GM12892 (cell line): ENCODE measurements at regions not wholly inside any gene's neighbourhood (a gene's known extent, or its start where the extent isn't known, plus 50 kb on each side); places are given as distances from the start of the nearest gene placed in this dataset.
A peak's percentile ranks its signal among the peaks of the same experiment; 100 is the strongest.
"Not testable (repeated sequence)": the region's sequence is repeated elsewhere in the genome, so short reads cannot be mapped to it uniquely, and the experiment has no call there.

Source experiments
- DNase-seq: peaks from one replicate; pipeline ENCODE4 v3.0.0; 2011; ENCODE audit not compliant: insufficient read length
- FAIRE-seq: peaks from 2 replicates; lab custom pipeline; 2011; peaks lifted over from hg19 to GRCh38; lab: Jason Lieb, UNC
- POLR2A ChIP-seq: IDR thresholded peaks from 2 replicates; pipeline ENCODE4 v1.6.1; 2011; ENCODE audit warnings: low read depth, low read length, control low read depth
- POLR2AphosphoS5 ChIP-seq: IDR thresholded peaks from 2 replicates; pipeline ENCODE4 v1.6.1; 2011; ENCODE audit warnings: low read depth, low read length, control low read depth
- TAF1 ChIP-seq: IDR thresholded peaks from 2 replicates; pipeline ENCODE4 v1.6.1; 2011; ENCODE audit warnings: low read depth, mild to moderate bottlenecking, control low read depth, low read length, borderline replicate concordance

- FAIRE-seq (no peak), DNase-seq (no peak)
- no peak for TF ChIP-seq POLR2AphosphoS5
- no peak for TF ChIP-seq POLR2A
- no peak for TF ChIP-seq TAF1
These were observed 184.5 kb downstream of the RMST start for GRCh38 chr12:97647142-97647541.

- no peak for FAIRE-seq
- no peak for TF ChIP-seq POLR2A
- no peak for TF ChIP-seq TAF1
- no peak for TF ChIP-seq POLR2AphosphoS5
- no peak for DNase-seq
These were observed 187.6 kb downstream of the RMST start for GRCh38 chr12:97650242-97650641.

GRCh38 chr12:97656548-97656947 lies 193.9 kb downstream of the RMST start:
- not testable (repeated sequence) for DNase-seq, FAIRE-seq

GRCh38 chr12:97659117-97659880 lies 196.7 kb downstream of the RMST start:
- FAIRE-seq (peak; percentile 48), DNase-seq (no peak)
- no peak for TF ChIP-seq POLR2A
- TF ChIP-seq POLR2AphosphoS5 = no peak
- no peak for TF ChIP-seq TAF1

GRCh38 chr12:97666263-97666662 lies 203.7 kb downstream of the RMST start:
- TF ChIP-seq POLR2A = no peak
- no peak for TF ChIP-seq TAF1
- TF ChIP-seq POLR2AphosphoS5 = no peak
- DNase-seq = no peak
- no peak for FAIRE-seq

- FAIRE-seq = no peak
- DNase-seq = no peak
- no peak for TF ChIP-seq POLR2A
- TF ChIP-seq POLR2AphosphoS5 = no peak
- TF ChIP-seq TAF1 = no peak
These were observed 210.3 kb downstream of the RMST start for GRCh38 chr12:97672870-97673269.

- TF ChIP-seq POLR2AphosphoS5 (no peak), POLR2A (no peak), TAF1 (no peak)
- FAIRE-seq (no peak), DNase-seq (no peak)
These were observed 218.1 kb downstream of the RMST start for GRCh38 chr12:97680751-97681150.

- FAIRE-seq = peak; percentile 50
- no peak for TF ChIP-seq TAF1
- TF ChIP-seq POLR2A = no peak
- DNase-seq = no peak
These were observed 219.3 kb downstream of the RMST start for GRCh38 chr12:97681612-97682504.

- TF ChIP-seq TAF1 (no peak), POLR2AphosphoS5 (no peak), POLR2A (no peak)
- FAIRE-seq (no peak), DNase-seq (no peak)
These were observed 222.8 kb downstream of the RMST start for GRCh38 chr12:97685360-97685759.

GRCh38 chr12:97701901-97702300 lies 239.3 kb downstream of the RMST start:
- TF ChIP-seq POLR2A (no peak), POLR2AphosphoS5 (no peak), TAF1 (no peak)
- FAIRE-seq (no peak), DNase-seq (no peak)

- DNase-seq = no peak
- FAIRE-seq = no peak
- no peak for TF ChIP-seq POLR2AphosphoS5
- no peak for TF ChIP-seq POLR2A
- no peak for TF ChIP-seq TAF1
These were observed 248.8 kb downstream of the RMST start for GRCh38 chr12:97711392-97711791.

GRCh38 chr12:97713270-97713669 lies 250.7 kb downstream of the RMST start:
- DNase-seq (no peak), FAIRE-seq (no peak)

GRCh38 chr12:97714107-97714563 lies 251.5 kb downstream of the RMST start:
- no peak for DNase-seq
- FAIRE-seq = no peak
- TF ChIP-seq TAF1 = no peak
- no peak for TF ChIP-seq POLR2A
- TF ChIP-seq POLR2AphosphoS5 = no peak

More at GRCh38 chr12:97713270-97713669, 250.7 kb downstream of the RMST start:
- TF ChIP-seq POLR2A = no peak
- TF ChIP-seq TAF1 = no peak
- TF ChIP-seq POLR2AphosphoS5 = no peak

GRCh38 chr12:97716356-97716755 lies 253.8 kb downstream of the RMST start:
- TF ChIP-seq TAF1 = no peak
- TF ChIP-seq POLR2AphosphoS5 = no peak
- peak; percentile 63 for FAIRE-seq
- no peak for DNase-seq

GRCh38 chr12:97723801-97724200 lies 261.2 kb downstream of the RMST start:
- DNase-seq, FAIRE-seq: not testable (repeated sequence)
